NCI-H2029 treated with DMSO at 0.1 percent for 48 hours (cell line): ENCODE measurements at regions not wholly inside any gene's neighbourhood (a gene's known extent, or its start where the extent isn't known, plus 50 kb on each side); places are given as distances from the start of the nearest gene placed in this dataset.
"Not testable (repeated sequence)": the region's sequence is repeated elsewhere in the genome, so short reads cannot be mapped to it uniquely, and the experiment has no call there.

ENCODE experiments used
- DNase-seq: peaks from one replicate; lab custom pipeline; 2025; lab: John Stamatoyannopoulos, UW

GRCh38 chr4:163693211-163693610 lies 198.7 kb downstream of the TMA16 start:
- DNase-seq = no peak

GRCh38 chr4:163693776-163694175 lies 199.3 kb downstream of the TMA16 start:
- no peak for DNase-seq

- no peak for DNase-seq
These were observed 199.9 kb downstream of the TMA16 start for GRCh38 chr4:163694385-163694784.

GRCh38 chr4:163697121-163697520 lies 202.6 kb downstream of the TMA16 start:
- no peak for DNase-seq

- DNase-seq = not testable (repeated sequence)
These were observed 205.9 kb downstream of the TMA16 start for GRCh38 chr4:163700383-163700782.

GRCh38 chr4:163701916-163702315 lies 207.4 kb downstream of the TMA16 start:
- DNase-seq = no peak

GRCh38 chr4:163702736-163703135 lies 208.2 kb downstream of the TMA16 start:
- no peak for DNase-seq

GRCh38 chr4:163703251-163703650 lies 208.8 kb downstream of the TMA16 start:
- DNase-seq = no peak

- DNase-seq = no peak
These were observed 213.4 kb downstream of the TMA16 start for GRCh38 chr4:163707873-163708272.

- DNase-seq = no peak
These were observed 215.1 kb downstream of the TMA16 start for GRCh38 chr4:163709601-163710000.

GRCh38 chr4:163710158-163710557 lies 215.7 kb downstream of the TMA16 start:
- DNase-seq = no peak

GRCh38 chr4:163724495-163724894 lies 230.0 kb downstream of the TMA16 start:
- not testable (repeated sequence) for DNase-seq

- no peak for DNase-seq
These were observed 232.2 kb downstream of the TMA16 start for GRCh38 chr4:163726641-163727040.

- no peak for DNase-seq
These were observed 236.6 kb downstream of the TMA16 start for GRCh38 chr4:163731071-163731470.

- DNase-seq = no peak
These were observed 238.0 kb downstream of the TMA16 start for GRCh38 chr4:163732473-163732872.

- no peak for DNase-seq
These were observed 242.4 kb downstream of the TMA16 start for GRCh38 chr4:163736876-163737275.

- not testable (repeated sequence) for DNase-seq
These were observed 243.4 kb downstream of the TMA16 start for GRCh38 chr4:163737846-163738245.

GRCh38 chr4:163738521-163738920 lies 244.0 kb downstream of the TMA16 start:
- DNase-seq = no peak

GRCh38 chr4:163744861-163745260 lies 250.4 kb downstream of the TMA16 start:
- DNase-seq = no peak

- DNase-seq = no peak
These were observed 252.8 kb downstream of the TMA16 start for GRCh38 chr4:163747293-163747692.

GRCh38 chr4:163747886-163748285 lies 253.4 kb downstream of the TMA16 start:
- DNase-seq = no peak

GRCh38 chr4:163748449-163748848 lies 254.0 kb downstream of the TMA16 start:
- DNase-seq = peak; percentile 23

- DNase-seq = no peak
These were observed 260.5 kb downstream of the TMA16 start for GRCh38 chr4:163755013-163755412.

- DNase-seq = no peak
These were observed 262.7 kb downstream of the TMA16 start for GRCh38 chr4:163757219-163757618.

GRCh38 chr4:163758032-163758431 lies 263.5 kb downstream of the TMA16 start:
- no peak for DNase-seq
